H1 (cell line): ENCODE measurements at regions not wholly inside any gene's neighbourhood (a gene's known extent, or its start where the extent isn't known, plus 50 kb on each side); places are given as distances from the start of the nearest gene placed in this dataset.

Source experiments
- CTCF ChIA-PET: fragments of 300-600 bp; sonication (Branson Sonifier 250); formaldehyde crosslinking; loops from one replicate; lab custom pipeline; 2021; ENCODE audit not compliant: partially characterized antibody; lab: Charles Lee
- POLR2A ChIA-PET: fragments of 300-600 bp; sonication (Branson Sonifier 250); formaldehyde crosslinking; loops from one replicate; lab custom pipeline; 2021; ENCODE audit warnings: inconsistent platforms; ENCODE audit not compliant: partially characterized antibody; lab: Charles Lee
- DNase-seq, 2 experiments: peaks; one replicate each; pipeline versions ENCODE4 v3.0.0 to v3.0.0-alpha.2; 2010 to 2022; ENCODE audit warnings: low spot score in 2 of 2, low read depth in 1 of 2, mixed read lengths in 1 of 2
- FAIRE-seq: peaks from 2 replicates; lab custom pipeline; 2011; peaks lifted over from hg19 to GRCh38; lab: Jason Lieb, UNC
- H2AFZ ChIP-seq: 2 replicates; pipeline ENCODE4 v1.8.1; 2012; ENCODE audit warnings: low read length, inconsistent platforms
- H2AK5ac ChIP-seq: 2 replicates; pipeline ENCODE4 v1.6.1; 2013; ENCODE audit warnings: low read depth, low read length
- H2BK120ac ChIP-seq: replicated peaks from 2 replicates; pipeline ENCODE3; 2013; ENCODE audit warnings: low read depth, low read length, inconsistent platforms
- H2BK12ac ChIP-seq: 2 replicates; pipeline ENCODE4 v1.6.1; 2013; ENCODE audit warnings: low read depth, low read length
- H2BK15ac ChIP-seq: 2 replicates; pipeline ENCODE4 v1.6.1; 2013; ENCODE audit warnings: low read length
- H2BK20ac ChIP-seq: 2 replicates; pipeline ENCODE4 v1.6.1; 2013; ENCODE audit warnings: low read length
- H2BK5ac ChIP-seq: 2 replicates; pipeline ENCODE4 v1.6.1; 2013; ENCODE audit warnings: low read depth, low read length
- H3K14ac ChIP-seq: 2 replicates; pipeline ENCODE4 v1.6.1; 2013; ENCODE audit warnings: inconsistent platforms; ENCODE audit not compliant: insufficient read length
- H3K18ac ChIP-seq: 2 replicates; pipeline ENCODE4 v1.6.1; 2013; ENCODE audit warnings: low read length; ENCODE audit errors: extremely low read depth
- H3K23ac ChIP-seq: 2 replicates; pipeline ENCODE4 v1.6.1; 2013; ENCODE audit warnings: inconsistent platforms; ENCODE audit not compliant: insufficient read length
- H3K23me2 ChIP-seq: 2 replicates; pipeline ENCODE4 v1.6.1; 2013; ENCODE audit warnings: low read depth, low read length
- H3K27ac ChIP-seq: 2 replicates; pipeline ENCODE4 v1.6.1; 2011; ENCODE audit warnings: low read depth, low read length, inconsistent platforms
- H3K27me3 ChIP-seq, 4 experiments: replicated peaks in 1 of 4; 1 replicate in 1 of 4; 2 replicates in 3 of 4; pipeline versions ENCODE4 v1.6.1 to v1.8.1; 2011 to 2013; ENCODE audit warnings: low read length in 3 of 4, mild to moderate bottlenecking in 3 of 4, inconsistent platforms in 2 of 4, mixed read lengths in 2 of 4, moderate library complexity in 1 of 4; ENCODE audit not compliant: control insufficient read depth in 3 of 4, insufficient read depth in 3 of 4; ENCODE audit errors: extremely low read depth in 1 of 4
- H3K36me3 ChIP-seq, 4 experiments: 2 replicates each; pipeline versions ENCODE4 v1.6.1 to v1.8.1; 2011 to 2013; ENCODE audit warnings: mild to moderate bottlenecking in 4 of 4, low read length in 3 of 4, moderate library complexity in 2 of 4, control low read depth in 1 of 4, inconsistent platforms in 1 of 4; ENCODE audit not compliant: insufficient read depth in 4 of 4, control insufficient read depth in 2 of 4
- H3K4ac ChIP-seq: replicated peaks from 2 replicates; pipeline ENCODE3; 2013; ENCODE audit warnings: low read length, low read depth, mixed read lengths, inconsistent platforms; ENCODE audit not compliant: insufficient read length
- H3K4me1 ChIP-seq, 4 experiments: replicated peaks in 1 of 4; 1 replicate in 1 of 4; 2 replicates in 3 of 4; pipeline versions ENCODE4 v1.6.1 to v1.8.1; 2011 to 2013; ENCODE audit warnings: low read length in 3 of 4, inconsistent platforms in 2 of 4, mixed read lengths in 1 of 4; ENCODE audit not compliant: insufficient read depth in 4 of 4, control insufficient read depth in 3 of 4
- H3K4me2 ChIP-seq, 2 experiments: 2 replicates each; pipeline versions ENCODE4 v1.6.1 to v1.8.1; 2011 to 2013; ENCODE audit warnings: low read depth in 2 of 2, low read length in 2 of 2, control low read depth in 1 of 2, inconsistent platforms in 1 of 2, mild to moderate bottlenecking in 1 of 2; ENCODE audit not compliant: insufficient read depth in 1 of 2
- H3K4me3 ChIP-seq, 4 experiments: fragments of 200-600, 300-600 bp in 1 of 4; sonication (generic), shearing (Covaris generic), sonication (Bioruptor Twin) in 1 of 4; 2 replicates each; pipeline versions ENCODE4 v1.5.1 to v1.8.1; 2011 to 2016; ENCODE audit warnings: low read length in 4 of 4, low read depth in 3 of 4, control low read depth in 2 of 4, inconsistent platforms in 2 of 4, mild to moderate bottlenecking in 2 of 4, mixed read lengths in 1 of 4, moderate library complexity in 1 of 4; ENCODE audit not compliant: insufficient read depth in 2 of 4; ENCODE audit errors: extremely low read depth in 1 of 4
- H3K56ac ChIP-seq: replicated peaks from 2 replicates; pipeline ENCODE3; 2013; ENCODE audit warnings: low read depth, mild to moderate bottlenecking, mixed read lengths, low read length, inconsistent platforms; ENCODE audit not compliant: insufficient read length
- H3K79me1 ChIP-seq: 2 replicates; pipeline ENCODE4 v1.6.1; 2013; ENCODE audit warnings: low read depth, low read length, control low read depth
- H3K79me2 ChIP-seq, 2 experiments: 2 replicates each; pipeline versions ENCODE4 v1.6.1 to v1.8.1; 2012 to 2013; ENCODE audit warnings: low read length in 2 of 2, mild to moderate bottlenecking in 2 of 2, inconsistent platforms in 1 of 2; ENCODE audit not compliant: insufficient read depth in 2 of 2, control insufficient read depth in 1 of 2
- H3K9ac ChIP-seq, 4 experiments: replicated peaks in 1 of 4; 1 replicate in 1 of 4; 2 replicates in 3 of 4; pipeline versions ENCODE4 v1.6.1 to v1.8.1; 2011 to 2013; ENCODE audit warnings: low read depth in 3 of 4, low read length in 3 of 4, control low read depth in 2 of 4, mild to moderate bottlenecking in 2 of 4, moderate library complexity in 2 of 4, inconsistent platforms in 1 of 4; ENCODE audit errors: extremely low read depth in 1 of 4
- H3K9me3 ChIP-seq, 2 experiments: 2 replicates each; pipeline versions ENCODE4 v1.6.1 to v1.8.1; 2012 to 2013; ENCODE audit warnings: mild to moderate bottlenecking in 2 of 2, moderate library complexity in 2 of 2, control low read depth in 1 of 2, inconsistent platforms in 1 of 2, low read depth in 1 of 2, low read length in 1 of 2, mixed read lengths in 1 of 2; ENCODE audit not compliant: insufficient read depth in 2 of 2
- H4K20me1 ChIP-seq, 2 experiments: replicated peaks in 1 of 2; 2 replicates each; pipeline versions ENCODE3 to v1.8.1; 2011 to 2013; ENCODE audit warnings: inconsistent platforms in 2 of 2, low read length in 2 of 2, mild to moderate bottlenecking in 1 of 2; ENCODE audit not compliant: insufficient read depth in 2 of 2, control insufficient read depth in 1 of 2
- H4K5ac ChIP-seq: 2 replicates; pipeline ENCODE4 v1.6.1; 2013; ENCODE audit warnings: low read length, low read depth, mixed read lengths, inconsistent platforms; ENCODE audit not compliant: insufficient read length
- H4K8ac ChIP-seq: 2 replicates; pipeline ENCODE4 v1.8.0; 2013; ENCODE audit warnings: mild to moderate bottlenecking, moderate library complexity, low read length, inconsistent platforms; ENCODE audit not compliant: insufficient read depth; ENCODE audit errors: extremely low read depth
- H4K91ac ChIP-seq: replicated peaks from 2 replicates; pipeline ENCODE3; 2013; ENCODE audit warnings: low read length, mixed read lengths, inconsistent platforms; ENCODE audit not compliant: insufficient read length
- CTCF ChIP-seq, 3 experiments: IDR thresholded peaks; 1 replicate in 2 of 3; 2 replicates in 1 of 3; pipeline versions ENCODE4 v1.5.1 to v1.6.1; 2011; ENCODE audit warnings: low read length in 3 of 3, mild to moderate bottlenecking in 3 of 3, inconsistent platforms in 2 of 3, low read depth in 1 of 3, moderate library complexity in 1 of 3; ENCODE audit not compliant: insufficient read depth in 1 of 3; ENCODE audit errors: control extremely low read depth in 1 of 3
- GABPA ChIP-seq: IDR thresholded peaks from 2 replicates; pipeline ENCODE4 v1.6.1; 2011; ENCODE audit warnings: mild to moderate bottlenecking, low read length, moderate library complexity, borderline replicate concordance; ENCODE audit not compliant: insufficient read depth
- HDAC6 ChIP-seq: IDR thresholded peaks from one replicate; pipeline ENCODE4 v1.7.1; 2012; ENCODE audit warnings: low read depth, mild to moderate bottlenecking, inconsistent platforms, low read length, moderate library complexity
- MAFK ChIP-seq: IDR thresholded peaks from 2 replicates; pipeline ENCODE4 v1.6.1; 2012; ENCODE audit warnings: low read depth, mild to moderate bottlenecking, improper control_type of control experiment, low read length
- MAX ChIP-seq: IDR thresholded peaks from 2 replicates; pipeline ENCODE4 v1.6.1; 2012; ENCODE audit warnings: inconsistent platforms
- NRF1 ChIP-seq: IDR thresholded peaks from 2 replicates; pipeline ENCODE4 v1.6.1; 2011; ENCODE audit warnings: mild to moderate bottlenecking, low read depth, low read length, improper control_type of control experiment
- RAD21 ChIP-seq, 2 experiments: IDR thresholded peaks in 1 of 2; conservative IDR thresholded peaks in 1 of 2; 2 replicates each; pipeline ENCODE4 v1.6.1; 2011; ENCODE audit warnings: low read depth in 2 of 2, low read length in 2 of 2, improper control_type of control experiment in 1 of 2, inconsistent platforms in 1 of 2, mild to moderate bottlenecking in 1 of 2, moderate library complexity in 1 of 2
- YY1 ChIP-seq: IDR thresholded peaks from 2 replicates; pipeline ENCODE4 v1.6.1; 2011; ENCODE audit warnings: low read depth, mild to moderate bottlenecking, low read length
- WGBS, 2 experiments: shearing (Covaris generic) in 1 of 2; methylation state at CpG; one replicate each; pipeline versions ENCODE4 v1.1.6 to v1.1.7; 2013 to 2015; ENCODE audit warnings: low lambda C conversion rate in 2 of 2, mixed read lengths in 2 of 2, inconsistent platforms in 1 of 2, low coverage in 1 of 2, missing lambda C conversion rate in 1 of 2; ENCODE audit not compliant: insufficient replicate concordance in 2 of 2, insufficient coverage in 1 of 2, insufficient read length in 1 of 2; ENCODE audit errors: extremely low coverage in 1 of 2, missing lambda C conversion rate in 1 of 2; 5-methylcytosine and 5-hydroxymethylcytosine counted together

- H3K4me2 ChIP-seq = peak overlapping the region in 1 of 2 experiments; percentile 49; a peak in 2 of 4 replicates
- H4K8ac ChIP-seq = no peak overlapping the region
- no peak overlapping the region for H2AK5ac ChIP-seq
- H3K4me1 ChIP-seq = no peaks in the 10 kb centered on the region
- H2AFZ ChIP-seq = peak overlapping the region; percentile 95; the same call in 1 of the 2 replicates
- no peak overlapping the region for H2BK5ac ChIP-seq
- H3K79me1 ChIP-seq = no peaks in the 10 kb centered on the region
- H3K18ac ChIP-seq = no peak overlapping the region; the same call in 1 of the 2 replicates
- H3K14ac ChIP-seq = no peak overlapping the region
- no peaks in the 10 kb centered on the region for H3K36me3 ChIP-seq
- no peak overlapping the region for H3K4ac ChIP-seq
- H3K23ac ChIP-seq = no peak overlapping the region
- no peak overlapping the region for H4K5ac ChIP-seq
- no peaks in the 10 kb centered on the region for H3K23me2 ChIP-seq
- no peak overlapping the region for H2BK12ac ChIP-seq
- ChIA-PET POLR2A (interaction anchor here (0.6 kb wide), 1 partner anchor 130 kb away, joined by 3 read pairs; no protein-coding TSS in a partner anchor), CTCF (interaction anchor here (0.6 to 3.6 kb wide), 50 partner anchors 7 to 407 kb away, joined by 3 to 28 read pairs (median 4); no protein-coding TSS in a partner anchor)
- H2BK120ac ChIP-seq = no peak overlapping the region
- peak; percentile 36 to 97 for DNase-seq
- H3K9me3 ChIP-seq = no peaks in the 10 kb centered on the region
- WGBS, 2 experiments = 30% methylated on average over 29 of the region's 29 CpGs; no CpG with 5 or more reads in 1 of the 2 experiments
- peak; percentile 73 for FAIRE-seq
- H3K27me3 ChIP-seq = no peaks in the 10 kb centered on the region
- no peaks in the 10 kb centered on the region for H4K20me1 ChIP-seq
- no peak overlapping the region for H2BK20ac ChIP-seq
- H3K4me3 ChIP-seq = no peak overlapping the region
- no peak overlapping the region for H3K9ac ChIP-seq
- H3K79me2 ChIP-seq = no peaks in the 10 kb centered on the region
- no peak overlapping the region for H2BK15ac ChIP-seq
- H3K56ac ChIP-seq = no peak overlapping the region
- no peak overlapping the region for H4K91ac ChIP-seq
- H3K27ac ChIP-seq = no peak overlapping the region
- TF ChIP-seq MAX (peak; percentile 38), CTCF (IDR thresholded peaks at IDR 0.05; ENCODE audit: control extremely low read depth in 1 of 3, insufficient read depth in 1 of 3, low read depth in 1 of 3, low read length in 3 of 3) (peak; percentile 90 to 95 (median 94)), HDAC6 (no peak), YY1 (0 out of 2 replicates have a peak, but pooled peaks have one; percentile 50), GABPA (0 out of 2 replicates have a peak, but pooled peaks have one; percentile 56), NRF1 (0 out of 2 replicates have a peak, but pooled peaks have one; percentile 7), MAFK (no peak), RAD21 (IDR thresholded peaks at IDR 0.05 in 1 of 2, conservative IDR thresholded peaks at IDR 0.05 in 1 of 2; ENCODE audit: low read depth in 2 of 2, low read length in 2 of 2) (peak; percentile 88 to 93)
These were observed 82.9 kb upstream of the CACNA1A start for GRCh38 chr19:13588957-13589833.
